ENCODE measurements at regions not wholly inside any gene's neighbourhood (a gene's known extent, or its start where the extent isn't known, plus 50 kb on each side); places are given as distances from the start of the nearest gene placed in this dataset.

DNA sequence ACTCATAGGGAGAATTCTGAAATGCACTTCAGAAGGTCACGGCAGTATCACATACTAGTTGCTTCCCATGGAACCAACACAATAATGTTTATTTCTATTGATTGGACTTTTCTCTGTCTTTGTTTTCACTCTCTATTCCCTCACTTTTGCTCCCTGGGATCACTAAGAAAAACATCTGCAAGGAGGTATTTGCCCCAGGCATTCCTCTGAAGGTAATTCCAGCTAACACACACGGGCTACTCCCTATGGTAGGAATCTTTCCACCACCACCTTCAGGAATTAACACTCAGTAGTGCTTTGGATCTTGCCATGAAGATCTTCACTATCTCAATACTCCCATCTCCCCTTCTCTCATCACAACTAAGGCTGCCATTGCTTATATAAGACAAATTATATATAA lies 353.3 kb downstream of the DSC3 start:
- TF ChIP-seq GATA3 (IDR thresholded peaks at IDR 0.05; ENCODE audit: low read depth, low read length) = no peak
- TF ChIP-seq GATA2 (IDR thresholded peaks at IDR 0.05; ENCODE audit: low read depth, low read length) = no peak

All from SH-SY5Y (cell line).